HG02943 (cell line): ENCODE measurements at regions not wholly inside any gene's neighbourhood (a gene's known extent, or its start where the extent isn't known, plus 50 kb on each side); places are given as distances from the start of the nearest gene placed in this dataset.
"Not testable (repeated sequence)": the region's sequence is repeated elsewhere in the genome, so short reads cannot be mapped to it uniquely, and the experiment has no call there.

Experiments used
- ATAC-seq: cut with Tn5 transposase; IDR thresholded peaks from one replicate; pipeline ENCODE4 v1.9.1; 2021; ENCODE audit warnings: mild to moderate bottlenecking, low read depth, moderate library complexity; ENCODE audit not compliant: unreplicated experiment

DNA sequence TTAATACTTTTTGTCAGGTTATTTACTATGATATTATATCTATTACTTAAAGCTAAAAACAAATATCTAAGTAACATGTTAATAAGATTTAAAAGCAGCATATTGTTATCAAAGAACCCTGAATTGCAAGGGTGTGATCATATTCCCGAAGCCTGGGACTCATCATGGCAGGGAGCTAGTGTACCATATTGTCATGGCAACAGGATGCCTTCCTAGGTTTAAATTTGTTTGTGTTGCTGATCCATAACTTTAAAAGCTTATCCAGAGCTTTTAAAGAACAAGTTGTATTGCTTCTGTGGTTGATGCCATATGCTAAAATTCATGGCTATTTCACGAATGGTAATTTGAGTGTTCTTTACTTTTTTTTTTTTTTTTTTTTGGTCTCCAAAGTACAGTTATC lies 500.5 kb downstream of the NAV3 start:
- no peak for ATAC-seq

DNA sequence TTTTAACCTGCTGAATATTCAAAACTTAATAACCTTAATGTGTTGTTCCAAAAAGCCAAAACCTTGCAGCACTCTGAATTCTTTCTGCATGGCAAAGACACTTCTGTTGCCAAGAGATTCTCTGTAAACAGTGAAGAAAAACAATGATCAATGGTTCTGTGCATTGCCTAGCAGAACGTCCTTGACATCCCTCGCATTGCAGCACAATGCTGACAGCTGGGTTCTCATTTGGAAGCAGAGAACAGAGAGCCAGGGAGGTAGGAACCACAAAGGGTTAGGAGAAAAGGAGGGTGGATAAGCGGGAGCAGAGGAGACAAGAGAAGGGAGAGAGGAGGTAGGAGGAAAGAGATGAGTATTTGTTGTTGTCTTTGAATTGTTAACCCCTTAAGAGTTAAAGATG lies 501.1 kb downstream of the NAV3 start:
- no peak for ATAC-seq

DNA sequence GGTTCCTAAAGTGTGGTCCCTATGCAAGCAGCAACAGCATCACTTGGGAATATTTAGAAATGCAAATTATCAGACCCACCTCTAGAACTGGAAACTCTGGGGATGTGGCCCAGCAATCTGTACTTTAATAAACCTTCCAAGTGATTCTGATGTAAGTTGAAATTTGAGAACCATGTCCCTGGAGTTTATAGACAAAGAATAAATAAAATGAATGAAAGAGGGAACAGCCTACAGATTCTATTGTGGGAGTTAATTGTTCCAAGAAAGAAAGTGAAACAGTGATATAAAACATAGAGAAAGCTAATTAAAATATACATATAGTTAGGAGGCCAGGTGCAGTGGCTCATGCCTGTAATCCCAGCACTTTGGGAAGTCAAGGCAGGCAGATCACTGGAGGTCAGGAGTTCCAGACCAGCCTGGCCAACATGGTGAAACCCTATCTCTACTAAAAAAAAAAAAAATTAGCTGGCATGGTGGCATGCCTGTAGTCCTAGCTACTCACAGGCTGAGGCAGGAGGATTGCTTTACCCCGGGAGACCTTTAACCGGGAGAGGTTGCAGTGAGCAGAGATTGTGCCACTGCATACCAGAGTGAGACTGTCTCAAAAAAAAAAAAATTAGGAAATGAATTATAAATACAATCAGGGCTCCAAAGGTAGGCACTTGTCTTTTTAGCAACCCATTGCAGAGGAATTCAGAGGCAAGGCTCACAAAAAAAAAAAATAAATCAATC lies 507.5 kb downstream of the NAV3 start:
- ATAC-seq, result no peak

DNA sequence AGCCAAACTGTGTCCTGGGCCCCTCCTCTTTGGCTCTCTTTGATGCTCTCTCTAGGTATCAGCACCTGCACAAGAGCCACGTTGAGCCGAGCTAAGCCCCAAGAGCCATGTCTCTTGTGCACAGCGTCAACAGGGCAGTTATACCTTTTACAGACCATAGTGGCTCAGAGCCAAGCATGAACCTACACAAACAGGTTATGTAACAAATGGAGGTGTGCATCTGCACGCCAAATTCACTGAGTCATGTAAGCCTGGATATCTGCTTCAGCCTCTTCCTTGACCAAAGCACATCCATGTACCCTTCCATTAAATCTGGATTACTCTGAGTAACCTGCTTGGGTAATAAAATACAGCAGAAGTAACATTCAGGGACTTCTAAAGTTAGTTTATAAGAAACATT lies 509.7 kb downstream of the NAV3 start:
- ATAC-seq, result no peak

DNA sequence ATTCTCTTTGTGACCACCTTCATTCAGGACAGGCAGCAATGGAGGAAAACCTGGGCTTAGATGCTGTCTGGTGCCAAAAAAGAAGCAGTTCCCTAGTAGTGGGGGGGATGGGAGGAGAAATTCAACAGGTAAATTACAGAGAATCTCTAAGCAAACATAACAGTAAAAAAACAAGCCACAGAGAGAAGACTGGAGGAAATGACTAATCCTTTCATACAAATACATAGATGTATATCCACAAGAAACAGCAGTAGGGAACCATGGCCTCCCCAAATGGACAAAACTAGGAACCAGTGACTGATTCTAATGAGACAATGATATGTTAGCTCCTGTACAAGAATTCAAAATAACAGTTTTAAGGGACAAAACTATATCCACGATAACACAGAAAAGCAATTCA lies 513.0 kb downstream of the NAV3 start:
- no peak for ATAC-seq

DNA sequence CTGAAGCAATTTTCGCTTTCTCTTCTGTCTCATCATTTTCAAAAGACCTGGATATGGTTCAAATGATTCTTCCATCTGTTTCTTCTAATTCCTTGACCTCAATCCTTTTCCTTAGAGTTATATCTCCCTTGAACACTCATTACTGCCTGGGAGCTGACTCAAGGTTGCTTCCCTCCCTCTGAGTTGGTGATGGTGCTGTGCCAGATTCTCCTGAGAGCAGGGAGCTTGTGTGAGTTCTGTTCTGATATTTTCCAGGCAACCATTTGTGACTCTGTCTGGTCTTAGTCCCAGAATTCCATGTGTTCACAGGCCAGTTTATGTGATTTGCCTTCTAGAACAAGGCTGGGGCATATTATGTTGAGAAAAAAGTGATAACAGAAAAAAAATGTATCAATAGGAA lies 505.1 kb upstream of the SYT1 start:
- no peak for ATAC-seq

DNA sequence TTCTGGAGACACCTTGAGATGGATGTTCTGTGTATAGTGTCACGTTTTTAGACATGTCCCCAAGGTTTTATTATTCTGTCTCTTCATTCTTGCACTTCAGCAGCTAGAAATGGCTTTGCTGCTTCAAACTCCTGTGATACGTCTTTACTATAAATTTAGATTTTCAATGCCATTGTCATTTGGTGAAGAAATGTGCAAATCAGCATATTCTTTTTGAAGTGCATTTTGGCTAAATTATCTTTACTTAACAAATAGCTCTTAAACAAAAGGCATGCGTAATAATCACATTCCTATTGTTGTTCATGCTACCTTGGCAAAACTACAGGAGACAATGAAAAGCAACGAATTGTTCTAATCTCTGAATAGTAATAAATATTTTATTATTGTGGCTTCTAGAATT lies 502.9 kb upstream of the SYT1 start:
- no peak for ATAC-seq

DNA sequence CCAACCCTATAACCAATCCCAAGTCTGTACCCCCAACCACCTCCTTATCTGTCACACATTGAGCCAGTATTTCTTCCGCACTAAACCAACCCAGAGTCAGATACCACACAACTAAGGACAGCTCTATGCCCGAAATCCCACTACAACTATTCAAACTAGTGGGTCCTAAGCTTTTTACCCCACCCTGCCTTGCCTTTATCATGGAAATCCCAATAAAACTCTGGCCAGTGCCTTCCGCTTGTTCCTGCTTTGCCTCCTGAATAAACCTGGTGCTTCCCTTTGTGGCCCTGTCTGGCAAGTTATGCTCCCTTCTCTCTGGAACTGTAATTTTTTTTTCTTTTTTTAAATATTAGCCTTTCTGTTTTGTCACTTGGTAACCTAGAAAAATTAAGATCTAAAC lies 493.3 kb upstream of the SYT1 start:
- no peak for ATAC-seq

DNA sequence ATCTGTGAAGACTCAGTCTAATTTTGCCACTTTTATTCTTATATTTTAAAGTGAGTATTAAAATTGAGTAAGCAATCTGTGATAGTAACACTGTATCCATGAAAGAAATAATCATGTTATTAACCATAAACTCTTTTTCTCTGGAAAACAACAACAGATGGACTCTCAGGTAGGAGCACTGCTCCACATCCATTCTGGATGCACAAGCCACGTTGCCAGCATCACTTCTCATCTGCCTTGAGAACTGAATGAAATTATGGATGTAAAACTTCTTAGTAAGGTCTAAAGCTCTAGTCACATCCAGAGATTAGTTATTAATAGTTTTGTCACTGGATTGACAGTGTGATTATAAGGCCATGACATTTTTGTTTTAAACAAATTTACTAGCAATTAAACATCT lies 489.1 kb upstream of the SYT1 start:
- ATAC-seq, result no peak

DNA sequence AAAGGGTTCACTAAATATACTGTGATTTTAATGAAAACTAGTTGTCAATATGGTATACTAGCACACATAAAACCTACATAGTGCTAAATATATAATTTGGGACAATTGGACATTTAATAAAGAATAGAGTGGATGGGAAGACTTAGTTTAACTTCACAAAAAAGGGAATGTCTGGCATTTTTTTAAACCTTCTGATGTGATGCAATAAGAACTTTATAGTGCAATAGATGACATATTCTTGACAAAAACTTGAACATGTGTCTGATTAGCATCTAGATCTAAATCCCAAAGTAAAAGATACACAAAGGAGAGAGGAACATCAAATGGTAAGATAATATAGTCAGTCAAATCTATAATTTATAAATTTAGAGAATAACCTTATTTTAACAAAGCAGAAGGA lies 488.3 kb upstream of the SYT1 start:
- no peak for ATAC-seq

DNA sequence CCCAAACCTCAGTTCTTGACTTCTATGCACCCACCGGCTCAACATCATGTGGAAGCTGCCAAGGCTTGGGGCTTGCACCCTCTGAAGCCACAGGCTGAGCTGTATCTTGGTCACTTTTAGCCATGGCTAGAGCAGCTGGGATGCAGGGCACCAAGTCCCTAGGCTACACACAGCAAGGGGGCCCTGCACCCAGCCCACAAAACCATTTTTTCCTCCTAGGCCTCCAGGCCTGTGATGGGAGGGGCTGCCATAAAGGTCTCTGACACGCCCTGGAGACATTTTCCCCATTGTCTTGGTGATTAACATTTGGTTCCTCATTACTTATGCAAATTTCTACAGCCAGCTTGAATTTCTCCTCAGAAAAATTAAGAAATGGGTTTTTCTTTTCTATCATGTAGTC lies 485.5 kb upstream of the SYT1 start:
- ATAC-seq, result not testable (repeated sequence)

DNA sequence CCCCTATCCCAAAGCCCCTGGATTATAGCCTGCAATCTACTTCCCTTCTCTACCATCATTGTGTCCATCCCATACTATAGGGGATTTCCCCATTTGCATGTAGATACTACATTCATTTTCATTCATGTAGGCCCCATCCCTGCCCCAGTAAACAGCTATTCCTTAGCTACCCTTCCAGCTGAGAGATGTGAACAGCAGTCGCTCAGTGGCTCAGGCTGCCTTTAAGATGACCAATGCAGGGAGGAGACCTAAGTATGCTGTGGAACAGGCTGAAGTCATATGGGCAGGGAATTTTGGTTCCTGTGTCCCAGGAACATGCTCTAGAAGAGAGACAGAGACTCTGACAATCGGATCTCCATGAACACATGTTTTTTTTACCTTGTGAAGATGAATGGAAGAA lies 481.2 kb upstream of the SYT1 start:
- no peak for ATAC-seq

DNA sequence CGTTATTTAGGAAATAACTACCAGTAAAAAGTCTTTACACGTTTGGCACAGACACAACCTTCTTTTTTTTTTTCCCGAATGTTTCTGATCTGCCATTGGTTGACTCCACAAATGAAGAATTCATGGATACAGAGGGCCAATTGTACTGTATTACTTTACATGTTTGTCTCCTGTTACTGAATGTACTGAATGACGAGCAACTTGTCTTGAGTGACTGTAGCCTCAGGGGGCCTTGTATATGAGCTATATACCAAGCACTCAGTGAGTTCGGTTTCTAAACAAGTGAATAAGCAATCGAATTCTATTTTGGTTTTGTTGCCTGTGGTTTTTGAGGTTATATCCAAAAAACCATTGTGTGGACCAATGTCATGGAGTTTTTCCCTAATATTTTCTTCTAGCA lies 480.0 kb upstream of the SYT1 start:
- no peak for ATAC-seq

DNA sequence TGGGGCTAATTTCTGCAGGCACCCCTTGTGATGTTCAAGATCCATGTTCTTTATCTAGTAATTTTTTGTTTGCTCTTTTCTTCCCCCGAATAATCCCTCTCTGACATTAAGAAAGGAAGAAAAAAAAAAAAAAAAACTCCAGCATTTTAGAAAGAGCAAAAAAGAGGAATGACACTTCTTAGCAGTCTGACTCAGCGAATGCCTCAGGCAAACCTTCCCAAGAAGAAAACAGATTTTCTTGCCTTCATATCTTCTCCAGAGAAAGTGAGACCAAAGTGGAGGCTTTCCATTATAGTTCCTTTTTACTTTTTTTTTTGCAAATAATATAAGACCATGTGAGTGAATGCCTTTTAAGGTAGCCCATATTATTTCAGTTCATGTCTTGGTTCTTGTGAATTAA lies 479.0 kb upstream of the SYT1 start:
- no peak for ATAC-seq

DNA sequence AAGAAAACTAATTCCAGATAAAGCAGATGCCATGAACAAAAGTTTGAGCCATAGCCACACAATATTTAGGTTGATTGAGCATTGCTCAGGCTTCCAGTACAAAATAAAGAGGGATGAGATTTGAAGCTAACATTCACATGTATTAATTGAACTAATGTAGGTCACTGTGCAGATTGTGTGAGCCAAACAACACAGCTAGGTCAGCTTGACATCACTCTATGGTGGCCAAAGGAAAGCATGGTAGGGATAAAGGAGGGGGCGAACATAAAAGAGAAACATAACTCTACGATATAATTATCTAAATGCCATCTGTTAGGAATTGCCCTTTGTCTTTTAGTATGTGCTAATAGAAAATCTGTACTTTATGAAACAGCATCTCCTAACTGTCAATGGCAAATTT lies 477.7 kb upstream of the SYT1 start:
- no peak for ATAC-seq

DNA sequence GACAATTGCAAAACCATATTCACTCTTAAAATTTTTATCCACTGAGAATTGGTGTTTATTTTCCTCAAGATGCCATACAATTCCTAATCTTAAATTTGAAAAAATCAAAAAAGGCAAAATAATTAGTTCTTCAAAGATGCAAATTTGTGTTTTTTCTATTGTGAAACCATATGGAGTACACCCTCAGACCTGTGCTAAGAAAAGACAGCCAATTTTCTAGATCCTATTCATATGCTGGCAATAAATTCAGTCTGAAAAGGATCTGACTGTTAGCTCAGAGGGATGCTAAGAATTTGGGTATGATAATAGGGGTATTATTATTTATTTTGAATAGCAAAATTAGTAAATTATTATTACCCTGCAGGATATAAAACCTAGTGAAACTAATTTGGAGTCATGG lies 476.9 kb upstream of the SYT1 start:
- ATAC-seq, result no peak

DNA sequence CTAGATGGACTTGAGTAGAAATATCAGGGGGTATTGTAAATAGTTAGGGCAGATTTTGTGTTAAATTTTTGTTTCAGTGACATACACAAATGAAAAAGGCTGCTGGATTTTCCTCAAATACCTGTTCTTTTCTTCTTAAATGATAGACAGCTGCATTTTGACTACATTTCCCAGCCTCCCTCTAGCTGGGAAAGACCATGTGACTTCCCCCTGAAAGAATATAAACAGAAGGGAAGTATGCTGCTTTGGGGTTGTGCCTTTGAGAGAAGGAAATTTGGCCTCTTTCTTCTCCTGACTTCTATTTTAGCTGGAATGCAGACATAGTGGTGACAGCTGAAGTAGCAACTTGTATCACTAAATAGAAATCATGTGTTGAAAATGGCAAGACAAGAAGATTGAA lies 476.1 kb upstream of the SYT1 start:
- ATAC-seq, result no peak

DNA sequence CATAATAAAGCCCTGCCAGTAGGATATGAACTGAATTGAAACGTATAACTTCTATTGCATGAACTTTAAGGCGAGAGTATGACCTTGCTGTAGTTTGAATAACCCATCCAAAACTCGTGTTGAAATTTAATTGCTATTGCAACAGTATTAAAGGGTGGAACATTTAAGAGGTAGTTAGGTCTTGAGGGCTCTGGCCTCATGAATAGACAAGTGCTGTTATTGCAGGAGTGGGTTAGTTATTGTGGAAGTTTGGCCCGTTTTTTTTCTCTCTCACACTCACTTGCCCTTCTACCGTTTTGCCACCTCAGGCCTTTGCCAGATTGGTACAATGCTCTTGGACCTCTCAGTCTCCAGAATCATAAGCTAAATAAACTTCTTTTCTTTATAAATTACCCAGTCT lies 473.7 kb upstream of the SYT1 start:
- no peak for ATAC-seq

DNA sequence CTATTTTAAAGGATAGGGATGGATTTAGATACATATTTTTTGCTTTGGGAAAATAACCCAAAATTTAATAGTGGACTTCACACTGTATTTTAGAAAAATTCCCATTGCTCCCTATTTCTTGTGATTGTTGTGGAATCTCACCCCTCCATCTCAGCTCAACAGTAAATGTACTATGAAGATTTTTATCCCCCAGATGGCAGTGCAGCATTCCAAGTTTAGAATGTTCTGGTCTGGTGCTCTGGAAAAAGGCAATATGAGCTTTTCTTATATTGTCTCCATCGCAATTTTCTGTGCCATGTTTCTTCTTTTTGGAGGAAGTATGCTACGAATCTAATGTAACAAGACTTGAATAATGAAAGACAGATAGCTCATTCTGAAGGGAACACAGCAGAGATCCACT lies 471.7 kb upstream of the SYT1 start:
- no peak for ATAC-seq

DNA sequence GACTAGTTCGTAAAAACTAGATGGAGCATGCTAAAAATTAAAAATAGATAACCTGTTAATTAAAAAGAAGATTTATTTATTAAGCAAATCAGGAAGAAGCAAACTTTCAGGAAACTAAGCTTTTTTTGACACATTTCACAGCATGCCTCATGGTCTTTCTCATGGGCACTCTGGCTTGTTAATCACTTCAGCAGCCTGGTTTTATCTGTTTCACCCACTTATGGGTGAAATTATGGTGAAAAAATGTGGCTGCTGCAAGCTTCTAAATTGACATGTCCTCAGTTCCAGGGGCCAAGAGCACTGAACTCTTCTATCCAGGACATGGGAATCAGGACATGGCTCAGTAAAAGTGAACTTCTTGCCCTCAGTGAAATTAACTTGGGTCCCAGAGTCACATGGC lies 468.6 kb upstream of the SYT1 start:
- ATAC-seq, result no peak

DNA sequence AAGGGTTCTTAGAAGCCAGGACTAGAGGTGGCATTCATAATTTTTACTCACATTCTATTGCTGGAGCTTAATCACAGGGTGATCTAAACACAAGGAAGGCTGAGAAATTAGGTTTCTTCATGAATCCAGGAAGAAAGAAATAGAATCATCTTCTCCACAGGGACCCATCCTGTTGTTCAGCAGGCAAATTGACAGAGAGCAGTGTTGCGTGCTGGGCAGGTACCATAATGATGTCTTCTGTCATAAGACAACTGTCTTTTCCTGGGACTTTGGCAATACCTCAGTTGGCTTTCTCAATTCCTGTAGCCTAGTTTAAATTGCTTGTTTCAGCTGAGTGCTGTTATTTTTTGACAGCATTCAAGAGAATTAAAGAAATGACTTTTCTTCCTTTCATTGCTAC lies 468.0 kb upstream of the SYT1 start:
- no peak for ATAC-seq

DNA sequence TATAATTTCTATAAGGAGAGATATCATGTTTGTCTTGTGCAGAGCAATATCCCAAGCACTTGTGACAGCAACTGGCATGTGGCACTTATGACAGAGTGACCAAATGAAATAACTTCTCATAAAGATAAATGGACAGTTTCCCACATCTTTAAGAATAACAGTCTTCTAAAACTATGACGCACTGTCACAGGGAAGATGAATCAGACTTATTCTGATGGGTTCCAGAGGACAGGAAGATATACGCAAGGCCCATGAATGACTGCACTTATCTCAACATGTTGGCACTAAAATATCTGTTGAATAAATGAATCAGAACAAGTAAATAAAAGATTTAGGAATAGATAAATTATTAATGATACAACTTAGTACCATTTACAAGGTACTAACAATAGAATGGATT lies 465.8 kb upstream of the SYT1 start:
- no peak for ATAC-seq
